ENCODE measurements at regions not wholly inside any gene's neighbourhood (a gene's known extent, or its start where the extent isn't known, plus 50 kb on each side); places are given as distances from the start of the nearest gene placed in this dataset.

GRCh38 chr10:4217187-4217586 is 432.2 kb upstream of the KLF6 start:
- no peak for DNase-seq

DNA sequence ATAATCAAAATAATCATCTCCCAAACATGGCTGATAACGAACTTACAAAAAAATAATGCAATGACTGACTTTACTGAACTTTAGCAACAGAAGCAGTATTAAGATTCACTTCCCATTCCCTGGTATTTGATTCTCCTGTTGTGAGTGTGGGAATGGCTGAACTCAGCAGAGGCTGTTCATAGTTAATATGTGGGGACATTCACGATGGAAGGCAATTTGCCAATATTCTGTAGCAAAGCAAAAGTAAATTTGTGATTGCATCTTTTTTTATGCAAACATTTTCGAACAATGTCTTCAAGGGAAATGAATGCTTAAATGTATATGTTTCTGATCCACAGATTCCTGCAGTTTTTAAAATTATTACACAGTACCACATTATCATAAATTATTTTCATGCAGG is 431.7 kb upstream of the KLF6 start:
- DNase-seq: no peak

- DNase-seq: no peak
Measured at GRCh38 chr10:4215963-4216575, 431.1 kb upstream of the KLF6 start.

DNA sequence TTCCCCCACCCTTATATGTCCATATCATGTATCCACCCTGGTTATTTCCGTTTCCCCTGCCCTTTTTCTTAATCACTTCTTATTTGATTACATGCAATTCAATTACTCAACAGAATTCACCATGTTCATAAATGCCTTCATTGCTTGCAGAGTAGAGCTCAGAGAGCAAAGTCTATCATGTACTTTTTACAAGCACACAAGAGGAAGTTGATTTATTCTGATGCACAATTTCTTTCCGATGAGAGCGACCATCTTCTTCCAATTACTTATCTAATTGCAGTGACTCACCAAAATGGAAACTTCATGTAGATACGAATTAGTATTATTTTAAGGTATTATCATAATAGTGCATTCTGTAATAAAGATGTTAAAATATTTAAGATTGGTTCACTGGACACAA is 430.5 kb upstream of the KLF6 start:
- no peak for DNase-seq

- no peak for DNase-seq
Measured at GRCh38 chr10:4214908-4215307, 429.9 kb upstream of the KLF6 start.

DNA sequence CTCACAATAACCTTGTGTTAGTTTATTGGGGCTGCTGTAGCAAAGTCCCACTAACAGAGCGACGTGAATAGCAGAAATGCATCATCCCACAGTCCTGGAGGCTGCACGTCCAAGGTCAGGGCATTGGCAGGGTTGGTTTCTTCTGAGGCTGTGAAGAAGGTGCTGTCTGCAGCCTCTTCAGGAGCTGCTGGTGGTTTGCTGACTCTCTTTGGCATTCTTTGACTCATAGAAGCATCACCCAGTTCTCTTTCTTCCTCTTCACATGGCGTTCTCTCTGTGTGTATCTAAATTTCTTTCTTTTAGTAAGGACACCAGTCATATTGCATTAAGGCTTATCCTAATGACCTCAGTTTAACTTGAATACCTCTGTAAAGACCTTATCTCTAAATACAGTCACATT is 428.4 kb upstream of the KLF6 start:
- DNase-seq: no peak

DNA sequence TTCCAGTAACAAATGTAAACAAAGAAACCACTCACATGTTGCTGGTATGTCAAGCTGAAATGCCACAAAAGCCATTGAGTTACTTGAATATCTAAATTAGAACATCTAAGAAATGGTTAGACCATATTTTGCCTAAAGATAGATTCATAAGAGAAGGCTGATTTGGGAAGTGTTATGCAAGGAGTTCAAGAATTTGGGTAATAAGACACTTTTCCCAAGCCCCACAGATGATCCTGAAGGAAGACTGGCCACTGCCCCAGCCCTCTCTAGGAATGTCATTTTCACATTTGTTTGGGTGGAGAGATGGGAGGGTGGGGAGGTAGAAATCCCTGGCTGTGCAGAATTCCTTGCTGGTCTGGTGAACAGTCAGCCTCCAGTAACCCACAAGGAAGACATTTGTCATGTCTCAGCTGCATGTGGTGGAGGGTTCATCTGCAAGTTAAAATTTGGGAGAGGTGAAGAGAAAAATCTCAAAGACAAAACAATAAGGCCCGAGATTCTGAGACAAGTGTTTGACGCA is 427.2 kb upstream of the KLF6 start:
- no peak for DNase-seq

DNA sequence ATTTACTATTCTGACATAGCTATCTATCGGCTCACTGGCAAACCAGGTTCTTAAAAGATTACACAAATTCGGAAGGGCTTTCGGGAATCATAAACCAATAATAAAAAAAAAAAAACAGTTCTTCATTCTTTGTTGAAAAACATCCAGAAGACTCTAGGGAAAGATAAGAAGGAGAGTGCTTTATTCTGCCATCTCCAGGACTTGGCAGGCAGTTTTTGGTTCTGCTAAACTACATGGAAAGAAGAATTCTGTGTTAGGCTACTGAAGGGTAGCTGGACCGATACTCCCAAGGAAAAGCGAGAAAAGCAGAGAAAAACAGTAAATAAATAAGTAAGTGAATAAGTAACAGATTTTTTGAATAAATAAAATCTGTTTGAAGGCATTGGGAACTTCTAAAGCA is 423.5 kb upstream of the KLF6 start:
- DNase-seq: no peak

DNA sequence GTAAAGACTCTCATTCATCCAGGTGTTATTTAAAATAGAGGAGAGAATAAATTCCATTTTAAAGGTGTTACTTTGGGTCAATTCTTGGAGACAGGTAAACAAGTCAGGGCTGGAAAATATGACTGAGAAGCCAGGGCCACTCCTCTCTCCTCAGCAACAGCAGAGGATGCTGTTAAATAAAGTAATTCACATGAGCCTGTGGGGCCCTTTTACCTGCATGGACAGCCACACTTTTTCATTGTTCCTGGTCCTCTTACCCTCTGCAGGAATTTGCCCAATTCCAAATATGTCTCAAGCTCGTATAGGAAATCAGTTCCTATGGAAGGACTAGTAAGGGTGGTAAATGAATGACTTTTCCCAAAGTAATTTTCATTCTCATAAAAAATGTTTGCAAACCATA is 420.1 kb upstream of the KLF6 start:
- DNase-seq: no peak

DNA sequence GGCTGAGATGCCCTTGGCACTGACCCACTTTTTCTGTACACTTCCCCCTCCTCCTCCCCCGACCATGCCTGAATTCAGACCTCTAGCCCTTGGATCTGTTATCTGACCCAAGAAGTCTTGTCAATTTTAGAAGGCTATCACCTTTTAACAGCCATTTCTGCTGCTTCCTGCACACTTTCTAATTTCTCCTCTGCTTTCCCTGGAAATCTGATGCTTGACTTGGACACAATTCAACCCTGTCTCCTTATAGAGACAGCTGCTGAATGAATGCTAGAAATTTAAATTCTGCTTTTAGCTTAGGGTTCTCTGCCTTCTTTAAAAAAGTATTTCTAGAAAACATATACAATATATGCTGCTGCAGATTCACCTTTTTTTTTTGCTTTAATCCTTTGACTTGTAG is 417.9 kb upstream of the KLF6 start:
- DNase-seq: no peak

- DNase-seq: no peak
Measured at GRCh38 chr10:4201866-4202825, 417.1 kb upstream of the KLF6 start.

GRCh38 chr10:4199196-4199595 is 414.2 kb upstream of the KLF6 start:
- DNase-seq: no peak

DNA sequence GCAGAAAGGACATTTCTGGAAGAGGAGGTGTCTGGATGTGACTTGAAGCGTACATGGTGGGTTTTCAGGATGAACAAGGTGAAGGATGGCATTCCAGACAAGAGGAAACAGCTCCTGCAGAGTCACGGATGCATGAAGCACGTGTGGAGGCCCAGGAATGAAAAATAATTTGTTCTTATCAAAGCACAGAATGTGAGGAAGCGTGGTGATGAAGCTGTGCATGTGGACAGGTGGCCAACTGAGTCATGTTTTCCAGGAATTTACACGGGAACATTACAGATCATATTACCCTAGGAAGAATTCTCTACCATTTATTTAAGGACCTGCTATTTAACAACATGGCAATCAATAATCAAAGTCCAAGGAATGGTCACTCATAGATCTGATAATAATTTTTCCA is 413.2 kb upstream of the KLF6 start:
- no peak for DNase-seq

DNA sequence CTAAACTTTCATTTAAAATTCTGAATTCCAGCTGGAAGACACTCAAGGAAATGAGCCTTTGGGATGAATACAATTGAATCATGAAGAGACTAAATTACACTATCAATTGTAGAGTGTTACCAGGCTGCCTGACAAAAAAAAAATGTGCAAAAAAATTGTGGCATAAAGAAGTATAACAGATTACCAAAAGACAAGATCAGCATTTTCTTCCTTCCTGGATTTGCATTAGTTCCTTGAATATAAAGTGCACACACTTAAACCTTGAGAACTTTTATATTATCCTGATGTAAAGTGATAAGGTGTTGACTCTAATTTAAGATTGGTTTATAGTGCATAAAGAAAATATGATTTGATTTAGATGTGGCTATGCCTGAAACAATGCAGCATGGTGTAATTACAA is 412.7 kb upstream of the KLF6 start:
- DNase-seq: no peak

DNA sequence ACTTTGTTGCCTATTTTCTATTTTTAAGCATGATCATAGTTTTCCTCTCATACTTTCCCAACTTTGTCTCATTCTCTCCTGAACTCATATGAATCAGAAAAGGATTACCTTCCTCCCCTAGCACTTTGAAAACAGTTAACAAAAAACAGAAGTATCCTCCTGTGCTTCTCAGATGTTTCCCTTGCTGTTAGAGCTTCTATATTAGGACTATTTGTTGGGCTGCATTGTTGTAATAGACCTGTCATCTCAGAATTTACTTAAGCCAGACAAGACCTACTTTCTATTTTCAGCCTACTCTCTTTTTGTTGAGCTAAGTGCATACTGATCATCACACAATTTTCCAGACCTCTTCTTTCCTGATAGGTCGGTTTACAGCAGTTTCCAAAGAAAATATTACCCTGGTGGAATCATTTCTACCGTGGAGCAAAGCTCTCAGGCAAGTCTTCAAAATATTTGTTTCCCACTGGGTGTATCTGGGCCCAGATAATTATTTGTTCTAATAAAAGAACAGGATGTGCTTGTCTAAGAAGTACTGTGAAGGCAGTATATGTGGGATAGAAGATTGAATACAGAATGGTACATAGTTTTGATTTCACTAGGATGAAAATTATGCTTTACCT is 411.9 kb upstream of the KLF6 start:
- no peak for DNase-seq

- DNase-seq: no peak
Measured at GRCh38 chr10:4196183-4196582, 411.2 kb upstream of the KLF6 start.

- DNase-seq: no peak
Measured at GRCh38 chr10:4195213-4195612, 410.2 kb upstream of the KLF6 start.

- no peak for DNase-seq
Measured at GRCh38 chr10:4194231-4194630, 409.2 kb upstream of the KLF6 start.

DNA sequence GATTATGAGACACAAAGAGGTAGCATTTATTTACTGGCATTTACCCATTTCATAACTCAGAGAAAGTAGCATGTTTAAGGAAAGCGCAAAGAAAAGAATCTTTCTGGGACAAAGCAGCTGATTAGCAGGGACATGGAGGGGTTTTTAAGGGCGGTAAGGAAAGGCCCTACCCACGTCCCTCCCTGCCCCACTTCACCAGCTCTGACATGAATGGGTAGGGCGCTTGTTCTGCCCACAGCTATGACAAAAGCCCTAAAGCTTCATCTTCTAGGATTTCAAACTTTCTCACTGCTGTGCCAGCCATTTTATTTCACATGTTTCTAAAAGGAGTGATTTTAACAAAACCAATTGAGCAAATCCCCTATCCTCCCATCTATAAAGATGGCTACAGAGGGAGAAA is 406.9 kb upstream of the KLF6 start:
- DNase-seq: no peak

DNA sequence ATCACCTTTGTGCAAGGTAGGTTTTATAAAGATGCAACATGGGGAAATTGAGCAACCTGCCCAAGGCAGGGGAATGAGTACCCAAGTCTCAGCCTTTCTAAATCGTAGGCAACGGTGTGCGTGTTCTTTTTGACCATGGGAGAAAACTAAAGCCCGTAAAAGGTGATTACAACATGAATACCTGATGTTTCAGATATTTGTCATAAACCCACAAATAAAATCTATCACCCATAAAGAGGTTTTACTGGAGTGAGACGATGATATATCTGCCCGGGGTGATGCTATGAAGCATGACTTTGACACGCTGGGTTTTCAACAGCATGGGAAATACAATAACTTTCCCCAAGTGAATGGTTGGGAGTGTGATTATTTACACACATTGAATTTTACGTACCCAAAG is 406.3 kb upstream of the KLF6 start:
- DNase-seq: no peak

- no peak for DNase-seq
Measured at GRCh38 chr10:4190876-4191275, 405.9 kb upstream of the KLF6 start.

GRCh38 chr10:4189281-4189680 is 404.3 kb upstream of the KLF6 start:
- DNase-seq: no peak

GRCh38 chr10:4188406-4188805 is 403.4 kb upstream of the KLF6 start:
- DNase-seq: no peak

Data from stimulated activated CD8-positive, alpha-beta memory T cell treated with anti-CD3 and anti-CD28 coated beads, Interleukin-4, amount 100 ng/mL, for 48 hours (primary cell).